Activated T-cell treated with anti-CD3 and anti-CD28 coated beads, Interleukin-2, amount 50 U/mL, for 72 hours (primary cell): ENCODE measurements at regions not wholly inside any gene's neighbourhood (a gene's known extent, or its start where the extent isn't known, plus 50 kb on each side); places are given as distances from the start of the nearest gene placed in this dataset.
"Not testable (repeated sequence)": the region's sequence is repeated elsewhere in the genome, so short reads cannot be mapped to it uniquely, and the experiment has no call there.

Experiments used
- ATAC-seq, 2 donors: fragments of 150-1000 bp; cut with Tn5 transposase; replicated peaks in 1 of 2; 2 replicates each; pipeline ENCODE4 v1.10.0; 2021; ENCODE audit warnings: moderate library complexity in 2 of 2, mild to moderate bottlenecking in 1 of 2
- DNase-seq, 2 donors: peaks; one replicate each; pipeline ENCODE4 v3.0.0; 2021 to 2022; ENCODE audit warnings: mixed read lengths in 1 of 2
- H3K27ac Mint-ChIP-seq: one replicate; pipeline ENCODE4 v1.8.0; 2022; ENCODE audit warnings: mild to moderate bottlenecking, moderate library complexity, mixed read lengths
- H3K27me3 Mint-ChIP-seq: one replicate; pipeline ENCODE4 v1.8.0; 2022; ENCODE audit warnings: low read depth, mixed read lengths
- H3K36me3 Mint-ChIP-seq, 2 donors: one replicate each; pipeline ENCODE4 v1.8.0; 2022; ENCODE audit warnings: mixed read lengths in 2 of 2, mild to moderate bottlenecking in 1 of 2; ENCODE audit not compliant: insufficient read depth in 2 of 2
- H3K4me1 Mint-ChIP-seq: one replicate; pipeline ENCODE4 v1.8.0; 2022; ENCODE audit warnings: low read depth, mixed read lengths
- H3K4me3 Mint-ChIP-seq, 2 donors: one replicate each; pipeline ENCODE4 v1.8.0; 2022; ENCODE audit warnings: mild to moderate bottlenecking in 2 of 2, mixed read lengths in 2 of 2, moderate library complexity in 2 of 2
- H3K9me3 Mint-ChIP-seq, 2 donors: one replicate each; pipeline ENCODE4 v1.8.0; 2022; ENCODE audit warnings: mixed read lengths in 2 of 2

DNA sequence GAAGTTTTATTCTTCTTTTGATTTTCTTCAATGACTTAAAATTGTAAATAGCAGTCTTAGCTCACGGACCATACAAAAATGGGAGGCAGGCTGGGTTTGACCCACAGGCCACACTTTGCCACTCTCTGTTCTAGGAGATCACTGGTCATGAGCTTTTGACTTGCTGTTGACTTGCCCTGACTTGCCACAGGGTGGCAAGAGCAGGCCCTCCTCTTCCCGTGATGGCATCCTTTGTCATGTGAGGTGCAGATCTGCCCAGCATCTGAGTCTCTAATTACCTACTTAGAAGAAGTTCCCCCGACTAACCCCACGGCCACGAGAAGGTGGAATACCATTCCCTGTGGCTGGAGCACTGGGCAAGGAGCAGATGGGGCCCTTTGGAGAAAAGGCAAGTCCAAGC, 81.0 kb upstream of the SCAF11 start:
- H3K4me1 Mint-ChIP-seq: peaks cover 10% of the 10 kb centered on the region
- H3K36me3 Mint-ChIP-seq: no peaks in the 10 kb centered on the region
- H3K27ac Mint-ChIP-seq: no peak overlapping the region
- no peaks in the 10 kb centered on the region for H3K9me3 Mint-ChIP-seq
- H3K27me3 Mint-ChIP-seq: peaks cover 5% of the 10 kb centered on the region
- DNase-seq: no peak
- no peak for ATAC-seq
- no peak overlapping the region for H3K4me3 Mint-ChIP-seq

DNA sequence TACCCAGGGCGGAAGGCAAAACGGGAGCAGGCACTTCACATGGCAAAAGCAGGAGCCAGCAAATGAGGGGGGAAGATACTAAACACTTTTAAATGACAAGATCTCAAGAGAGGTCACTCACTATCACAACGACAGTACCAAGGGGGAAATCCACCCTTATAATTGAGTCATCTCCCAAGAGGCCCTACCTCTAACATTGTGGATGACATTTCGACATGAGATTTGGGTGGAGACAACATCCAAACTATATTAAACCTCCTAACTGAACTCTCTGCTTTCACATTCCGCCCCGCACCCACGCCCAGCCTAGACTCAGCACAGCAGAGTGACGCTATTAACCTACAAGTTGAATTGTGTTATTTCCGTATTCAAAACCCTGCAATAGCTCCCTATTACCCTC, 76.7 kb upstream of the SCAF11 start:
- Mint-ChIP-seq H3K36me3 (no peaks in the 10 kb centered on the region), H3K27ac (no peak overlapping the region), H3K4me3 (no peak overlapping the region), H3K27me3 (no peaks in the 10 kb centered on the region), H3K4me1 (peaks cover 4% of the 10 kb centered on the region), H3K9me3 (no peaks in the 10 kb centered on the region)
- ATAC-seq (no peak), DNase-seq (no peak)

DNA sequence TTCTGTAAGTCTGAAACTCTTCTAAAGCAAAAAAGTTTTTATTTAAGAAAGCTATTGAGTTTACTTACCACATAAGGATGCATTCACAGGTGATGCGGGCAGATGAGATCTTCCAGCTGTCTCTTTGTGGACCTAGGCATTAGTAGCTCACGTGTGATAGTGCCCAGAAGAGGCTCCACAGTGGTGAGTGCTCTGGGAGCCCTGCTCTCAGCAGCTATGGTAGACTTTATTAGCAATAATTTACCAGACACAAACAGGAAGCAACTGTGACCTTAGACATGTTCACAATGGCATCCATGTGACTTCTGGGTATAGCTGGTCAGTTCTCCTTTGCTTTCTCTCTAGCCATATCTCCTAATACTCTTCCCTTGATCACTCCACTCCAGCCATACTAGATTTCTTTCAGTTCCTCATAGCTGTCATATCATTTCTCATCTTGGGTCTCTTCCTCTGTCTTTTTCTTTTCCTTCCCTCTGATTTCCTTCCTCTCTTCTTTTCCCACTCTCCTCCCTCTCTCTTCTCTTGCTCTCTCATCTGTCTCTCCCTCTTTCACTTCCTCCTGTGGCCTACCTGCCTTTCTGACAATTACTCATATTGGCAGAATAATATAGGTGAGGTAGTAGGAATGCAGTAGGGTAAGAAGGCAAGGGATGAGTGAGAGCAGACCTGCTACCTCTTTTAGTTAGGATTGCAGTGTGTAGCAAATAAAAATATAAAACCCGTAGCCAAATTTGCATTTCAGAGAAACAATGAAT, 75.2 kb upstream of the SCAF11 start:
- no peaks in the 10 kb centered on the region for H3K4me1 Mint-ChIP-seq
- no peak overlapping the region for H3K4me3 Mint-ChIP-seq
- H3K36me3 Mint-ChIP-seq: no peaks in the 10 kb centered on the region
- no peaks in the 10 kb centered on the region for H3K9me3 Mint-ChIP-seq
- no peak overlapping the region for H3K27ac Mint-ChIP-seq
- no peak for DNase-seq
- no peaks in the 10 kb centered on the region for H3K27me3 Mint-ChIP-seq
- ATAC-seq: no peak

DNA sequence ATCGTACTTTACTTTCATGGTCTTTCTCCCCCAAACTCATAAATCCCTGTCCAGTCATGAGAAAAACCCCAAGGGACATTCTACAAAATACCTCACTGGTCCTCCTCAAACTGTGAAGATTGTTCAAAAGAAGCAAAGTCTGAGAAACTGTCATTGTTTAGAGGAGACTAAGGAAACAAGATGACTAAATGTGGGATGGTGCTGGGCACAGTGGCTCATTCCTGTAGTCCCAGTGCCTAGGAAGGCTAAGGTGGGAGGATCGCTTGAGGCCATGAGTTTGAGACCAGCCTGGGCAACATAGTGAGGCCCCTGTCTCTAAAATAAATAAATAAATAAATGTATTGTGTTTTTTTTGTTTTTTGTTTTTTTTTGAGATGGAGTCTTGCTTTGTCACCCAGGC, 74.2 kb upstream of the SCAF11 start:
- Mint-ChIP-seq H3K36me3 (no peaks in the 10 kb centered on the region), H3K27ac (no peak overlapping the region), H3K4me3 (no peak overlapping the region), H3K9me3 (no peaks in the 10 kb centered on the region), H3K4me1 (no peaks in the 10 kb centered on the region), H3K27me3 (no peaks in the 10 kb centered on the region)
- no peak for ATAC-seq
- DNase-seq: no peak

DNA sequence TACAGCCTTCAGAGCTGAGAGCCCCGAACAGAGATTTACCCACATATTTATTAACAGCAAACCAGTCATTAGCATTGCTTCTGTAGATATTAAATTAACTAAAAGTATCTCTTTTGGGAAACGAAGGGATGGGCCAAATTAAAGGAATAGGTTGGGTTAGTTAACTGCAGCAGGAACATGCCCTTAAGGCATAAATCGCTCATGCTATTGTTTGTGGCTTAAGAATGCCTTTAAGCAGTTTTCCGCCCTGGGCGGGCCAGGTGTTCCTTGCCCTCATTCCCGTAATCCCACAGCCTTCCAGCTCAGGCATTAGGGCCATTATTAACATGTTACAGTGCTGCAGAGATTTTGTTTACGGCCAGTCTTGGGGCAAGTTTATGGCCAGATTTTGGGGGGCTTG, 68.3 kb upstream of the SCAF11 start:
- H3K4me1 Mint-ChIP-seq, ATAC-seq, H3K9me3 Mint-ChIP-seq, H3K4me3 Mint-ChIP-seq, H3K36me3 Mint-ChIP-seq, DNase-seq, H3K27me3 Mint-ChIP-seq, H3K27ac Mint-ChIP-seq: not testable (repeated sequence)

DNA sequence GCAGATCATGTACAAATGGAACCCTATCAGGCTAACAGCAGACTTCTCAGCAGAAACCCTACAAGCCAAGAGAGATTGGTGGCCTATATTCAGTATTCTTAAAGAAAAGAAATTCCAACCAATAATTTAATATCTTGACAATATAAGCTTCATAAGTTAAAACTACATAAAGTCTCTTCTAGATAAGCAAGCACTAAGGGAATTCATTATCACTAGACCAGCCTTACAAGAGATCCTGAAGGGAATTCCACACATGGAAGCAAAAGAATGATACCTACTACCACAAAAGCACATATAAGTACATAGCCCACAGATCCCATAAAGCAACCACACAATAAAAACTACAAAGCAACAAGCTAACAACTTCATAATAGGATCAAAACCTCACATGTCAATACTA, 60.4 kb upstream of the SCAF11 start:
- no peak overlapping the region for H3K4me3 Mint-ChIP-seq
- ATAC-seq: no peak
- peaks cover 13 to 16% of the 10 kb centered on the region in 2 donors for H3K36me3 Mint-ChIP-seq
- peaks cover 14 to 22% of the 10 kb centered on the region in 2 donors for H3K9me3 Mint-ChIP-seq
- H3K27ac Mint-ChIP-seq: no peak overlapping the region
- no peaks in the 10 kb centered on the region for H3K4me1 Mint-ChIP-seq
- DNase-seq: no peak
- H3K27me3 Mint-ChIP-seq: peaks cover 6% of the 10 kb centered on the region

DNA sequence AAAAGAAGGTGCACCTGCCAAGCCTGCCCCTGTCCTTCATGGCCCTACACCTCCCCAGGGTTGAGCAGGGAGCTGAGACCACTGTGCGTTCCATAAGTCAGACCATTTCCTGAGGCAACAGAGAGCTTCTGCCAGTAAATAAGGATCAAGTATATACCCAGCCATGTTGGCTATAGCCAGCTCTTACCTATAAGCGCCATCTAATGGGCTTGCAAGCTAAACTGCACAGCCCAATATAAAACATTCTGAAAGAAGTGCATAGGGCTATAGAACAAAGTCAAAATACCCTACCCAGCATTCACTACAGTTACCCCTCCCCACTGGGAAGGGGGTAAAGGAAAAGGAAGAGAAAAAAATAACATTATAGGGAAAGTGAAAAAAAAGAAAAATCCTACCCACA, 59.3 kb upstream of the SCAF11 start:
- Mint-ChIP-seq H3K4me1 (no peaks in the 10 kb centered on the region), H3K27ac (no peak overlapping the region), H3K4me3 (no peak overlapping the region), H3K9me3 (peaks cover 17 to 24% of the 10 kb centered on the region in 2 donors), H3K36me3 (peaks cover 14 to 17% of the 10 kb centered on the region in 2 donors), H3K27me3 (peaks cover 6% of the 10 kb centered on the region)
- DNase-seq (no peak), ATAC-seq (no peak)

DNA sequence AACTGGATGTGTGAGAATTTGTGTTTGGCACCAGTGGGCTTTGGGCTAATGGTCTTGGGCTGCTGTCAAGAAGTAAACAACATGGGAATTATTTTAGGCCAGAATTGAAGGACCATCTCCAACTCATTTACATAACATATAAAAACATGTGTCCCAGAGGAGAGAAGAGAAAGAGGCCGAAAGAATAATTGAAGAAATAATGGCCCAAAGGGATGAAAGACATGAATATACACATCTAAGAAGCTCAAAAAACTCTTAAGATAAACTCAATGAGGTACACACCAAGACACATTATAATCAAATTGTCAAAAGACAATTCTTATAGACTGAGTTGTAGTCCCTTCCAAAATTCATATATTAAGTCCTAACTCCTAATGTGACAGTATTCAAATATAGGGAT, 56.1 kb upstream of the SCAF11 start:
- no peaks in the 10 kb centered on the region for H3K4me1 Mint-ChIP-seq
- peaks cover 13 to 16% of the 10 kb centered on the region in 2 donors for H3K36me3 Mint-ChIP-seq
- H3K9me3 Mint-ChIP-seq: peaks cover 12 to 22% of the 10 kb centered on the region in 2 donors
- H3K27ac Mint-ChIP-seq: no peak overlapping the region
- no peak for DNase-seq
- H3K27me3 Mint-ChIP-seq: no peaks in the 10 kb centered on the region
- no peak for ATAC-seq
- H3K4me3 Mint-ChIP-seq: no peak overlapping the region

DNA sequence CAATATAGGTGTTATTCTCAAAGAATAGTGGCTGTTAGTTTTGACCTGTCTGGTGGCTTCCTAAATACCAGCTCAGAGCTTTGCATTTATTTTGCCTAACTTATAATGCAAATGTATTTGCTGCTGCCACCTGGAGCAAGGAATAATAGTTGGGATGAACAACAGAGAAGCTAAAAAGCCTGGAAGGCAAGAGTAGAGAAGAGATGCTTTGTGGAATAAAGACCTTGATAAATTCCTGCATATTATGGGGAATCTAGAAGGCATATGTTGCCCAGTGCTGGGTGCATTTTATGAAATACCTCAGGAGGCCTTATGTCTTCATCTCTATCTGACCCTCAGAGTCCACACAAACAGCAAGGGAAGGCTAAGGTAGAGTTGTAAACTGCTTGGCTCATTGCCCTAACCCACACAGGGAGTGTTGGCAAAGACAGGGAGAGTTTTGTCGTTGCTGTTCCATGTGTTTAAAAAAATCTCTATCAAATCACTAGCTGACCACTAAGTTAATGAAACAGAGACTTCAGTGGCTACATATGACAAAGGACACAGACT, 53.7 kb upstream of the SCAF11 start:
- Mint-ChIP-seq H3K4me3 (no peak overlapping the region), H3K4me1 (no peaks in the 10 kb centered on the region), H3K27me3 (peaks cover 10% of the 10 kb centered on the region), H3K27ac (no peak overlapping the region), H3K36me3 (peaks cover 9 to 12% of the 10 kb centered on the region in 2 donors), H3K9me3 (peaks cover 10 to 15% of the 10 kb centered on the region in 2 donors)
- no peak for DNase-seq
- no peak for ATAC-seq
